IMR-90 (cell line): ENCODE measurements at regions not wholly inside any gene's neighbourhood (a gene's known extent, or its start where the extent isn't known, plus 50 kb on each side); places are given as distances from the start of the nearest gene placed in this dataset.

ENCODE experiments used
- ATAC-seq: fragments of 200-7000 bp; cut with Tn5 transposase; 2 replicates; pipeline ENCODE4 v1.9.1; 2020; ENCODE audit warnings: low read depth, mild to moderate bottlenecking, moderate library complexity
- BruUV-seq: library from RNA; stranded (reverse); fragments of 400-500 nt; replicated peaks from 2 replicates; lab custom pipeline; 2021; lab: Mats Ljungman, UMichigan
- CTCF ChIA-PET: fragments of 300-600 bp; formaldehyde crosslinking; extraction: SDS; loops from one replicate; lab custom pipeline; 2021; ENCODE audit warnings: antibody characterized with exemption; lab: Yijun Ruan, JAX
- POLR2A ChIA-PET: fragments of 300-600 bp; sonication (Branson Sonifier 250); formaldehyde crosslinking; loops from one replicate; lab custom pipeline; 2022; ENCODE audit warnings: antibody characterized with exemption; ENCODE audit not compliant: unreplicated experiment; lab: Charles Lee
- DNase-seq: peaks from one replicate; pipeline ENCODE4 v3.0.0; 2013
- H2AFZ ChIP-seq: replicated peaks from 2 replicates; pipeline ENCODE3; 2013; ENCODE audit warnings: low read length, mild to moderate bottlenecking; ENCODE audit not compliant: poor library complexity
- H2AK5ac ChIP-seq: 2 replicates; pipeline ENCODE4 v1.6.1; 2013; ENCODE audit warnings: low read depth, low read length, inconsistent platforms
- H2AK9ac ChIP-seq: replicated peaks from 2 replicates; pipeline ENCODE3; 2013; ENCODE audit warnings: mild to moderate bottlenecking, low read depth, low read length, moderate library complexity; ENCODE audit not compliant: poor library complexity
- H2BK120ac ChIP-seq: 2 replicates; pipeline ENCODE4 v1.6.1; 2013; ENCODE audit warnings: low read depth, low read length, inconsistent platforms
- H2BK15ac ChIP-seq: 3 replicates; pipeline ENCODE4 v1.6.1; 2013; ENCODE audit warnings: low read depth, low read length, inconsistent platforms
- H2BK20ac ChIP-seq: 2 replicates; pipeline ENCODE4 v1.6.1; 2013; ENCODE audit warnings: low read depth, mild to moderate bottlenecking, inconsistent platforms, low read length, moderate library complexity
- H2BK5ac ChIP-seq: 2 replicates; pipeline ENCODE4 v1.6.1; 2013; ENCODE audit warnings: mild to moderate bottlenecking, low read depth, low read length, inconsistent platforms; ENCODE audit not compliant: poor library complexity, severe bottlenecking
- H3K14ac ChIP-seq: replicated peaks from 2 replicates; pipeline ENCODE4 v1.6.1; 2013; ENCODE audit warnings: low read depth, low read length, inconsistent platforms
- H3K18ac ChIP-seq: 2 replicates; pipeline ENCODE4 v1.6.1; 2013; ENCODE audit warnings: low read depth, low read length, control low read depth
- H3K23ac ChIP-seq: 2 replicates; pipeline ENCODE4 v1.6.1; 2013; ENCODE audit warnings: low read depth, low read length, inconsistent platforms
- H3K27ac ChIP-seq: 2 replicates; pipeline ENCODE4 v1.5.1; 2013; ENCODE audit warnings: mild to moderate bottlenecking, control low read depth, low read length; ENCODE audit not compliant: insufficient read depth
- H3K27me3 ChIP-seq: 2 replicates; pipeline ENCODE4 v1.6.1; 2013; ENCODE audit warnings: low read length; ENCODE audit not compliant: control insufficient read depth, insufficient read depth
- H3K36me3 ChIP-seq: 2 replicates; pipeline ENCODE4 v1.6.1; 2013; ENCODE audit warnings: low read length, mixed read lengths; ENCODE audit not compliant: control insufficient read depth, insufficient read depth
- H3K4ac ChIP-seq: 2 replicates; pipeline ENCODE4 v1.6.1; 2013; ENCODE audit warnings: low read depth, low read length, inconsistent platforms
- H3K4me1 ChIP-seq: 2 replicates; pipeline ENCODE4 v1.6.1; 2013; ENCODE audit warnings: low read length, mixed read lengths; ENCODE audit not compliant: control insufficient read depth, insufficient read depth
- H3K4me2 ChIP-seq: 2 replicates; pipeline ENCODE4 v1.6.1; 2013; ENCODE audit warnings: low read depth, mild to moderate bottlenecking, control low read depth, low read length, moderate library complexity
- H3K4me3 ChIP-seq: 2 replicates; pipeline ENCODE4 v1.5.1; 2013; ENCODE audit warnings: low read depth, mild to moderate bottlenecking, control low read depth, low read length, moderate library complexity; ENCODE audit not compliant: insufficient read depth
- H3K56ac ChIP-seq: 2 replicates; pipeline ENCODE4 v1.6.1; 2013; ENCODE audit warnings: low read length, inconsistent platforms; ENCODE audit not compliant: insufficient read depth; ENCODE audit errors: extremely low read depth
- H3K79me1 ChIP-seq, 2 experiments: 2 replicates each; pipeline ENCODE4 v1.6.1; 2013; ENCODE audit warnings: low read length in 2 of 2, inconsistent platforms in 1 of 2, low read depth in 1 of 2
- H3K9ac ChIP-seq: 2 replicates; pipeline ENCODE4 v1.6.1; 2013; ENCODE audit warnings: low read depth, low read length, control low read depth
- H3K9me1 ChIP-seq: 2 replicates; pipeline ENCODE4 v1.6.1; 2013; ENCODE audit warnings: low read length, inconsistent platforms; ENCODE audit not compliant: insufficient read depth
- H3K9me3 ChIP-seq: 2 replicates; pipeline ENCODE4 v1.6.1; 2013; ENCODE audit warnings: low read length; ENCODE audit not compliant: control insufficient read depth, insufficient read depth
- H4K20me1 ChIP-seq: 2 replicates; pipeline ENCODE4 v1.6.1; 2013; ENCODE audit warnings: low read length, inconsistent platforms; ENCODE audit not compliant: insufficient read depth
- H4K5ac ChIP-seq: 2 replicates; pipeline ENCODE4 v1.6.1; 2013; ENCODE audit warnings: mild to moderate bottlenecking, low read depth, low read length, control low read depth
- H4K8ac ChIP-seq, 2 experiments: 2 replicates each; pipeline ENCODE4 v1.6.1; 2013; ENCODE audit warnings: low read depth in 2 of 2, low read length in 2 of 2, control low read depth in 1 of 2, inconsistent platforms in 1 of 2
- H4K91ac ChIP-seq: 2 replicates; pipeline ENCODE4 v1.6.1; 2013; ENCODE audit warnings: low read depth, low read length, inconsistent platforms; ENCODE audit not compliant: insufficient read depth
- CEBPB ChIP-seq: IDR thresholded peaks from 2 replicates; pipeline ENCODE4 v1.6.1; 2012; ENCODE audit warnings: low read depth, low read length, improper control_type of control experiment
- CHD1 ChIP-seq: IDR thresholded peaks from 2 replicates; pipeline ENCODE4 v1.6.1; 2012; ENCODE audit warnings: low read depth, low read length, improper control_type of control experiment
- MAZ ChIP-seq: IDR thresholded peaks from 2 replicates; pipeline ENCODE4 v1.6.1; 2012; ENCODE audit warnings: low read depth, mild to moderate bottlenecking, low read length, improper control_type of control experiment, moderate library complexity, borderline replicate concordance
- NFE2L2 ChIP-seq: fragments of 150-350 bp; IDR thresholded peaks from 2 replicates; pipeline ENCODE4 v1.6.1; 2016; ENCODE audit warnings: low read depth, mild to moderate bottlenecking, low read length
- RAD21 ChIP-seq: IDR thresholded peaks from 2 replicates; pipeline ENCODE4 v1.6.1; 2012; ENCODE audit warnings: low read length, improper control_type of control experiment
- WGBS, 2 experiments: methylation state at CpG; one replicate each; pipeline versions ENCODE4 v1.1.5 to v1.1.7; 2013; ENCODE audit warnings: missing lambda C conversion rate in 2 of 2; ENCODE audit not compliant: insufficient read length in 1 of 2; ENCODE audit errors: extremely low coverage in 2 of 2; 5-methylcytosine and 5-hydroxymethylcytosine counted together
- dilution Hi-C: fragments of 300-500 bp; cut with HindIII; formaldehyde crosslinking; loops from one replicate; pipeline ENCODE4 v1.14.3; 2018; ENCODE audit warnings: low sequenced_read_pairs; ENCODE audit not compliant: unreplicated experiment
- in situ Hi-C: fragments of 300-500 bp; cut with MboI; formaldehyde crosslinking; loops from 3 replicates; pipeline ENCODE4 v1.14.3; 2019; ENCODE audit warnings: low sequenced_read_pairs, inconsistent platforms, mixed read lengths
- intact Hi-C: fragments of 100-400 bp; cut with micrococcal nuclease; formaldehyde crosslinking; loops from 2 replicates; pipeline ENCODE4 v1.10.0; 2022
- TF ChIP-seq, protein P1 (sequence below): conservative IDR thresholded peaks from 2 replicates; pipeline ENCODE4 v1.5.1; 2012; ENCODE audit warnings: mild to moderate bottlenecking, low read depth, low read length, improper control_type of control experiment
- TF ChIP-seq, protein P2 (sequence below): fragments of 150-350 bp; IDR thresholded peaks from 2 replicates; pipeline ENCODE4 v1.6.1; 2017; ENCODE audit warnings: mild to moderate bottlenecking, antibody characterized with exemption, low read length, low read depth
- TF ChIP-seq, protein P3 (sequence below): fragments of 150-350 bp; IDR thresholded peaks from 2 replicates; pipeline ENCODE4 v1.6.1; 2016; ENCODE audit warnings: low read depth, mild to moderate bottlenecking, low read length, moderate library complexity, borderline replicate concordance

DNA sequence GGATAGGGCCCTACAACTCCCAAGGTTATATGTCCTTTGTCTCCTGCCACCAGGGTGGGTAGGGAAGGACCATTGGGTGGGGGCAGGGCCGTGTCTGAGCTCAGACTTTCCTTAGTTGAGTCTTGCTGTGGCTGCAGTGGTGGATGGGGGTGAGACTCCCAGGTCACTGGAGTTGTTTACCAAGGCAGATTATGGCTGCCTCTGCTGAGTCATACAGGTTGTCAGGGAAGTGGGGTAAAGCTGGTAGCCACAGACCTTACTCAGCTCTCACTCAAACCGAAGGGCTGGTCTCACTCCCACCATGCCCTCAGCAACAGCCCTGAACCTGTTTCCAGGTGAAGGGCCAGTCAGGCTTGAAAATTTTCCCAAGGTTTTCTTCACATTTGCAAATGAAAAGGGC lies 58.8 kb upstream of the FAAH2 start:
- Histone ChIP-seq H2BK5ac (no peak overlapping the region), H3K9ac (no peak overlapping the region), H2AK5ac (no peak overlapping the region), H2BK20ac (no peak overlapping the region), H4K5ac (no peak overlapping the region), H2AFZ (no peak overlapping the region), H3K4me3 (no peak overlapping the region), H3K79me1 (no peaks in the 10 kb centered on the region), H2BK15ac (no peak overlapping the region), H3K4me2 (no peak overlapping the region), H3K27me3 (no peaks in the 10 kb centered on the region), H3K9me1 (no peaks in the 10 kb centered on the region), H3K27ac (no peak overlapping the region), H2AK9ac (no peak overlapping the region), H3K4me1 (no peaks in the 10 kb centered on the region), H2BK120ac (no peak overlapping the region), H3K56ac (no peak overlapping the region), H3K23ac (no peak overlapping the region), H3K36me3 (no peaks in the 10 kb centered on the region), H3K9me3 (no peaks in the 10 kb centered on the region; the same call in 1 of the 2 replicates), H3K4ac (no peak overlapping the region), H4K20me1 (no peaks in the 10 kb centered on the region), H4K91ac (no peak overlapping the region), H3K14ac (no peak overlapping the region), H4K8ac (no peak overlapping the region), H3K18ac (no peak overlapping the region)
- ATAC-seq (no peak), DNase-seq (no peak)
- TF ChIP-seq, protein P1, sequence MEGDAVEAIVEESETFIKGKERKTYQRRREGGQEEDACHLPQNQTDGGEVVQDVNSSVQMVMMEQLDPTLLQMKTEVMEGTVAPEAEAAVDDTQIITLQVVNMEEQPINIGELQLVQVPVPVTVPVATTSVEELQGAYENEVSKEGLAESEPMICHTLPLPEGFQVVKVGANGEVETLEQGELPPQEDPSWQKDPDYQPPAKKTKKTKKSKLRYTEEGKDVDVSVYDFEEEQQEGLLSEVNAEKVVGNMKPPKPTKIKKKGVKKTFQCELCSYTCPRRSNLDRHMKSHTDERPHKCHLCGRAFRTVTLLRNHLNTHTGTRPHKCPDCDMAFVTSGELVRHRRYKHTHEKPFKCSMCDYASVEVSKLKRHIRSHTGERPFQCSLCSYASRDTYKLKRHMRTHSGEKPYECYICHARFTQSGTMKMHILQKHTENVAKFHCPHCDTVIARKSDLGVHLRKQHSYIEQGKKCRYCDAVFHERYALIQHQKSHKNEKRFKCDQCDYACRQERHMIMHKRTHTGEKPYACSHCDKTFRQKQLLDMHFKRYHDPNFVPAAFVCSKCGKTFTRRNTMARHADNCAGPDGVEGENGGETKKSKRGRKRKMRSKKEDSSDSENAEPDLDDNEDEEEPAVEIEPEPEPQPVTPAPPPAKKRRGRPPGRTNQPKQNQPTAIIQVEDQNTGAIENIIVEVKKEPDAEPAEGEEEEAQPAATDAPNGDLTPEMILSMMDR: no peak
- TF ChIP-seq RAD21 (no peak), CEBPB (no peak), CHD1 (no peak), MAZ (no peak), NFE2L2 (no peak)
- TF ChIP-seq, protein P2, sequence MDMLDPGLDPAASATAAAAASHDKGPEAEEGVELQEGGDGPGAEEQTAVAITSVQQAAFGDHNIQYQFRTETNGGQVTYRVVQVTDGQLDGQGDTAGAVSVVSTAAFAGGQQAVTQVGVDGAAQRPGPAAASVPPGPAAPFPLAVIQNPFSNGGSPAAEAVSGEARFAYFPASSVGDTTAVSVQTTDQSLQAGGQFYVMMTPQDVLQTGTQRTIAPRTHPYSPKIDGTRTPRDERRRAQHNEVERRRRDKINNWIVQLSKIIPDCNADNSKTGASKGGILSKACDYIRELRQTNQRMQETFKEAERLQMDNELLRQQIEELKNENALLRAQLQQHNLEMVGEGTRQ: no peak
- TF ChIP-seq, protein P3, sequence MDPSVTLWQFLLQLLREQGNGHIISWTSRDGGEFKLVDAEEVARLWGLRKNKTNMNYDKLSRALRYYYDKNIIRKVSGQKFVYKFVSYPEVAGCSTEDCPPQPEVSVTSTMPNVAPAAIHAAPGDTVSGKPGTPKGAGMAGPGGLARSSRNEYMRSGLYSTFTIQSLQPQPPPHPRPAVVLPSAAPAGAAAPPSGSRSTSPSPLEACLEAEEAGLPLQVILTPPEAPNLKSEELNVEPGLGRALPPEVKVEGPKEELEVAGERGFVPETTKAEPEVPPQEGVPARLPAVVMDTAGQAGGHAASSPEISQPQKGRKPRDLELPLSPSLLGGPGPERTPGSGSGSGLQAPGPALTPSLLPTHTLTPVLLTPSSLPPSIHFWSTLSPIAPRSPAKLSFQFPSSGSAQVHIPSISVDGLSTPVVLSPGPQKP: no peak
- intact Hi-C loops: no loop called here
- in situ Hi-C loops: no loop called here
- no TSS peak for BruUV-seq
- dilution Hi-C loops: no loop called here
- no CpG with 5 or more reads among the region's 2 CpGs for WGBS, 2 experiments
- ChIA-PET CTCF (interaction anchor here (0.5 kb wide), 1 partner anchor 18 kb away, joined by 3 read pairs; no protein-coding TSS in a partner anchor), POLR2A (no interaction called here)
